Left lobe of liver (tissue), 2 donors: ENCODE measurements at regions not wholly inside any gene's neighbourhood (a gene's known extent, or its start where the extent isn't known, plus 50 kb on each side); places are given as distances from the start of the nearest gene placed in this dataset.
"Not testable (repeated sequence)": the region's sequence is repeated elsewhere in the genome, so short reads cannot be mapped to it uniquely, and the experiment has no call there.

Experiments used
- ATAC-seq: fragments of 200-7000 bp; cut with Tn5 transposase; one replicate; pipeline ENCODE4 v1.9.1; 2020; ENCODE audit warnings: mild to moderate bottlenecking, moderate library complexity
- DNase-seq: peaks from one replicate; pipeline ENCODE4 v3.0.0-alpha.2; 2020; ENCODE audit warnings: low spot score
- donor health status: DM: no; HTN: no; CAD: no; lungs with moderate emphysema.
- donor health status: DM: no; HTN: yes; CAD: no.

DNA sequence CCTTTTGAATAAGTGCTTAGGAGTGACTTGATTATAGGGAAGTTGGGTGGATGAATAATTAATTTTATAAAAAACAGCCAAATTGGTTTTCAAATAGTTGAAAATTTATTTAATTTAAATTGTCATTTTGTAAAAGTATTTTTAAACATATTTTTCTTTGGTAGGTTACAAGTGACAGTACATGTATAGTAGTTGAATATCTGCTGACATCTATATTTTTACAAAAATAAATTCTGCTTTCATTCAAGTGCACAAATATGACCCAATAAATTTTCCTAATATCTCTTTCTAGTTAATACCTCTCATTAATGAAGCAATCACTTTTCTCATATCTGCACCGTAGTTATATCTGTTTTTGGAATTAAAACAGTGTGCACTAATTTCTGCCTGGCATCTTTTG lies 653.6 kb upstream of the TPTE start:
- not testable (repeated sequence) for ATAC-seq, DNase-seq

DNA sequence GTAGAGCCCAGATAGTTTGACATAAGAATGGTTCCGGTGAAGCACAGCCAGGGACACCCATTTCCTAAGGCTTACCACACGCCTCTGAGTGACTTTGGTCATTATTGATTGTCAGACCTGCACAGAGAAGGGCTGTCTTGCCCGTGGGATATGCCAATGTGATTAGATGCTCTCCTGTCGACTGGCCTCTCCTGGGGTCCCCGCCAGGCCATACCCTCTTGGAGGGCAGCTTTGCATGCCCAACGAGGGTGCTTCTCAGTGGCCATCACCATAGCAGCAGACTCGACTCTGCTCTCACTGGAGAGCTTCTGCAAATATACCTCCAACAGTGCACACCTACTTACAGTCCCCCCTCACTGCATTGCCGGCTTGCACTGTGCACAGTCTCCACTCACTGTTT lies 648.3 kb upstream of the TPTE start:
- DNase-seq, ATAC-seq: not testable (repeated sequence)

DNA sequence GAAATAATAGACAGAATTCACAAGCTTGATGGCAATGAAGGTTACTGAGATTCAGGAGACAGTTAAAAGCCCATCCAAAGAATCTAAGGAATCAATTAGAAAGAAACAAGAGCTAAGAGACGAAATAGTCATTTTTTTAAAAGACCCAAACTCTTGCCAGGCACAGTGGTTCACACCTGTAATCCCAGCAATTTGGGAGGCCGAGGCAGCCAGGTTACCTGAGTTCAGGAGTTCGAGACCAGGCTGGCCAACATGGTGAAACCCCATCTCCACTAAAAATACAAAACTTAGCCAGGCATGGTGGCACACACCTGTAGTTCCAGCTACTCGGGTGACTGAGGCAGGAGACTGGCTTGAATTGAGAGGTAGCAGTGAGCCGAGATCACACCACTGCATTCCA lies 647.2 kb upstream of the TPTE start:
- ATAC-seq, DNase-seq: not testable (repeated sequence)

DNA sequence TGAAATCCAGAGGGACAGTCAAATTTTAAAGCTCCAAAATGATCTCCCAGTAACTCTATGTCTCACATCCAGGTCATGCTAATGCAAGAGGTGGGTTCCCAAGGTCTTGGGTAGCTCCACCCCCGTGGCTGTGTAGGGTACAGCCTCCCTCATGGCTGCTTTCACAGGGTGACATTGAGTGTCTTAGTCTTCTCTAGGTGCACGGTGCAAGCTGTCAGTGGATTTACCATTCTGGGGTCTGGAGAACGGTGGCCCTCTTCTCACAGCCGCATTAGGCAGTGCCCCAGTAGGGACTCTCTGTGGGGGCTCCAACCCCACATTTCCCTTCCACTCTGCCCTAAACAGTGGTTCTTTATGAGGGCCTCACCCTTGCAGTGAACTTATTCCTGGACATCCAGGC lies 640.0 kb upstream of the TPTE start:
- DNase-seq, ATAC-seq: not testable (repeated sequence)

DNA sequence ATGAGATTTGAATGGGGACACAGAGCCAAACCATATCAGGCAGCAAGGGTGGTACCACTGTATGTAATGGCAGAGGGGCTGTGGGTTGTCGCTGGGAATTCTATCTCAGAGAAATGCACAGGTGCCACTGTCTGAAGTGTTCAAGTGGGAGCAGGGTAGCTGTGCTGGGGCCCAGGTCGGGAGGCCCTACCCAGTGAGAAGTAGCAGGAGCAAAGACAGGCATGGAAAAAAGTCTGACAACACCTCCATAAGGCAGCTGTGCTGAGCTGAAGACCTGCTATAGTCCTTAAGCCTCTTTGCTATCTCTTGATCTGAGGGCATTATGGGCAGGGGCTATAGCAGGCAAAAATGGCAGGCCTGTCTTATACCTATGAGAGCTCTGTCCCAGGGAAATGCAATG lies 638.3 kb upstream of the TPTE start:
- DNase-seq, ATAC-seq: not testable (repeated sequence)

DNA sequence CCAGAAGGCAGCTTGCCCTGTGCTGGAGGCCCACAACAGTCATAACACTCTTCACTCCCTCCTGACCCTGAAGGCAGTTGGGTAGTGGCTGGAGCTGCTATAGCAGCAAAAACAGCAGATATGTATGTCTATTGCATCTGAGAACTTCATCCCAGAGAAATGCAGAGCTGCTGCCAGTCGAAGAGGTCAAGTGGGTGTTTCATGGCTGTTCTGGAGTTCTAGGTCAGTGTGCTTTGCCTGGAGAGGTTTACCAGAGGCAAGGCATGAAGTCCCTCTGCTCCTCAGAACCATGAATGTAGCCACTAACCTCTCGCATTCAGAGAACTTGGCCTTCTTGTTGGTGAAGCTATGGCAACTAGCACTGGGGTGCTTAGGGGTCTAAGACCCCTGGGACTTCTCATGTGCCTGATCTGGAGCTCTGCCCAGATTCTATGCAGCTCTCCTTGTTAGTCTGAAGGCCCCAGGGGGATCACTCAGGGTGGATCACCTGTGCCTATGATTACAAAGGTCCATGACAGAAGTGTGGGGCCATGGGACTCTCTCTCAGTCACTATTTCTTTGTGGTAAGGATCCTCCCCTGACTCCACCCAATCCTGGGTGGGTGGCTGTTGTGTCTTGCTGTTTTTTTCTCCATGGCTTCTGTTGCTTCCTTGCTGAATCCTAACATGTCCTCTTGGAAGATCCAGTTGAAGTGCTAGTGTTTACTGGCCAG lies 637.7 kb upstream of the TPTE start:
- ATAC-seq, DNase-seq: not testable (repeated sequence)

DNA sequence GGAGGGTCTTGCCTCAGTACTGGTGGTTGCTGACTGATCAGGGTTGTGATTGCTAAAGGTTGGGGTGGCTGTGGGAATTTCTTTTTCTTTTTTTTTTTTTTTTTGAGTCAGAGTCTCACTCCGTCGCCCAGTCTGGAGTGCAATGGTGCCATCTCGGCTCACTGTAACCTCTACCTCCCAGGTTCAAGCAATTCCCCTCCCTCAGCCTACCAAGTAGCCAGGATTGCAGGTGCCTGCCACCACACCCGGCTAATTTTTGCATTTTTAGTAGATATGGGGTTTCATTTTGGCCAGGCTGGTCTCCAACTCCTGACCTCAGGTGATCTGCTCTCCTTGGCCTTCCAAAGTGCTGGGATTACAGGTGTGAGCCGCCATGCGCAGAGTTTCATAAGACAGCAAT lies 632.9 kb upstream of the TPTE start:
- not testable (repeated sequence) for DNase-seq, ATAC-seq

DNA sequence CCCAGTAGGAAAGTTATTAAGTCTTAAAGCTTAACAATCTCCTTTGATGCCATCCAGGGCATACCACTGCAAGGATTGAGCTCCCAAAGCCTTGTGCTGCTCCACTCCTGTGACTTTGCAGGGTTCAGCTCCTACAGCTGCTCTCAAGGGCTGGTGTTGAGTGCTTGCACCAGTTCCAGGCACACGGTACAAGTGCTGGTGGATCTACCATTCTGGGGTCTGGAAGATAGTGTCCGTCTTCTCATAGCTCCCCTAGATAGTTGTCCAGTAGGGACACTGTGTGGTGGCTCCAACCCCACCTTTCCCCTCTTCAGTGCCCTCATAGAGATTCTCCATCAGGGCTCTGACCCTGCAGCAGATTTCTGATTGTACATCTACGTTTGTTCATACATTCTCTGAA lies 617.8 kb upstream of the TPTE start:
- DNase-seq, ATAC-seq: not testable (repeated sequence)

DNA sequence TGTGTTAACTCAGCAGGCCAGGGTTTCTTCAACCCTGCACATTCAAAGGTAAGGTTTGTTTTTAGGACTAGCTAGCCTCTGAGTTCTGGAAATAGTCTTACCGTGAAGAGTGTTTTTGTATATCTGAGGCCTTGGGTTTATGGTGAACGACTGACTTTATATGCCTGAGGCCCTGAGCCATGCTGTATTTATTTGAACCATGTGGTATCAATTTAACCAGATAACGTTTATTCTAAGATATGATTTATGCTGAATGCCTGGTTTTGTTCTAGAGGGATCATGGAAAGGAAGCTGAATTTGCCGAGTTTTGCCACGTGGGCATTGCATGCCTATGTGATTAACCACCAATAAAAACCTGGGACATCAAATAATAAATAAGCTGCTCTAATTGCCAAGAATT lies 607.2 kb upstream of the TPTE start:
- ATAC-seq, DNase-seq: not testable (repeated sequence)

DNA sequence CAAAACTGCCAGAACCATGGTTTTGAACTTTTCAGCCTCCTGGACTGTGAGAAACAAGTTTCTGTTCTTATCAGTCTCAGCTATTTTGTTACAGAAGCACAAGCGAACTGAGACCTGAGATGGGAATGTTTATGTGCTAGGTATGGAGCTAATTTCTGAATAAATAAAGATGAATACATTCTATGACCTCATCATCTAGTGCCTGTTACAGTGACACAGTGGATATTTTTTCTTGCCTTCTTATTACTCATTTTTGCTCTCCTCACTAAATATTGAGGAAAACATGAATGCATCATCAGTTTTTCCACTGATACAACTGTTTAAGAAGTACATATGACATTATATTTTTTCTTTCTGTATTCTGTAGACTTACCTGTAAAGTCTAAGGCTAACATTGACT lies 601.9 kb upstream of the TPTE start:
- ATAC-seq, DNase-seq: not testable (repeated sequence)

DNA sequence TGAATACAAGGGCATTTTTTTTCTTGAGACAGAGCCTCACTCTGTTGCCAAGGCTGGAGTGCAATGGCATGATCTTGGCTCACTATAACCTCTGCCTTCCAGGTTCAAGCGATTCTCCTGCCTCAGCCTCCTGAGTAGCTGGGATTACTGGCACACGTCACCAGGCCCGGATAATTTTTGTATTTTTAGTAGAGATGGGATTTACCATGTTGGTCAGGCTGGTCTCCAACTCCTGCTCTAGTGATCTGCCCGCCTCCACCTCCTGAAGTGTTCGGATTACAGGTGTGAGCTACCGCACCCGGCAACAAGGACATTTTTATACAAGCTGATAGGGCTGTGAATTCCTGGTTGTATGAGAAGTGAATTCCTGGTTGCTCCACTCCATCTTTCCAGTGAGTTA lies 577.7 kb upstream of the TPTE start:
- not testable (repeated sequence) for ATAC-seq, DNase-seq

DNA sequence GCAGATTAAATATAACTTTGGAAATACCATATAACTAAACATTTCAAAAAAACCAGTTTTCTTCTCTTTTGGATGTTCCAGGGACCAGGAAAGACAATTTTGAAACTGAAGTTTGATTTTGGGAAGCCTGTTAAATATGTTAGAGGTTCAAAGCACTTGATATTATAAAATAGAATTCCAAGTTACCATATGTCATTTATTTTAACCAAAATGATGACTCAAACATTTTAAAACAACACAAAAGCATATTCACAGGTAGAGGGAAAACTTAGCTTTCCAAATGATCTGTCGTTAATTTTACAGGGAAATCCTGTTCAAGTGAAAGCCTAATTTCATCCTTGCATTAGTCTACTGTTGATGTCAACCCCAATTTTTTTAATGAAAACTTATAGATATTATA lies 575.3 kb upstream of the TPTE start:
- DNase-seq, ATAC-seq: not testable (repeated sequence)

DNA sequence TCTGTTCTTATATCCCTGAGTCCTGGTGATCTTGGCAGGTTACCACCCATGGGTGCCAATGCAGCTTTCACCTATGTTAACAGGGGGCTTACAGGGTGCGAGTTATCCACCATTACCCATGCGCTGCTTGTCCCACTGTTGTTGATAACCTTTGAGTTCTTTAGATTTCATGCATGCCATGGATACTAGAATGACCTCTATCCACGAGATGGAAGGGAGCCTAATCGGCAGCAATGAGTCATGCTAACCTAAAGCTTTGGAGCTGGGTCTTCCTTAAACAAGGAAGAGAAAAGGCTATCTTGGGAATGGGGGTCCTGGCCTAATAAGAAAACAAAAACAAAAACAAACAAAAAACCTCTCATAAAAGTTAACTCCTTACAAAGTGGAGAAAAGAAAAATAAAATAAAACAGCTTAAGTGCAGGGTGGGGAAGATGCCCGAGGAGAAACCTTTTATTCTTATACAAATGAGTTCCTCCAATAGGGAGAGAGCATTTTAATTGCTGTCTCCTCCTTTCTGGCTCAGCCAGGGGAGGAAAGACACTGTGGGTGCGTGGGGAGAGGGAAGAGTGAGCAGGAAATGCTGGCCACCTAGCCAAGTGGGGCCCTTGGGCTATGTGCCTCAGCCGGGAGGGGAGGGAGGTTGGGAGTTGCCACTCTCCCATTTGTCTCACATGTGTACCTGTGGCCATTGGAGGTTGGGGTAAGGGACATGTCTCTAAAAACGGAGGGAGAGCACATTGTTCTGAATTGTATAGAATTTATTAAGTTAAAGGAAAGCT lies 571.7 kb upstream of the TPTE start:
- ATAC-seq, DNase-seq: not testable (repeated sequence)

DNA sequence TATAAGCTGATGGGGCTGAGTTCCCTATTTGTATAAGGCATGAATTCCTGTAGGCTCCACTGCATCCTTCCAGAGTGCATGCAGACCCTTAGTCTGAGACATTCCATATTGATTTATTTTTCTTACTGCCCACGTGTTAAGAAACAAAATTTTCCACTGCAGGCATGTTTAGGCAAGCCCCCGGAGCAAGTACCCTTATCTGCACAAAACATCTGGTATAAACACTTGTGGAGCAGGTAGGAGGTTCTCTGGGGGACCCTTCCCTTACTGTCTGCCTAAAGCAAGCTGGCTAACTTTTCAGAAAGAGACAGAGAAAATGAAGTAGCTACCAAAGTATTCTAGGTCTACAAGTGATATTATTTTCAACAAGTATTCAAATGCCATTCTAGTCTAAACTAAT lies 571.0 kb upstream of the TPTE start:
- not testable (repeated sequence) for ATAC-seq, DNase-seq

DNA sequence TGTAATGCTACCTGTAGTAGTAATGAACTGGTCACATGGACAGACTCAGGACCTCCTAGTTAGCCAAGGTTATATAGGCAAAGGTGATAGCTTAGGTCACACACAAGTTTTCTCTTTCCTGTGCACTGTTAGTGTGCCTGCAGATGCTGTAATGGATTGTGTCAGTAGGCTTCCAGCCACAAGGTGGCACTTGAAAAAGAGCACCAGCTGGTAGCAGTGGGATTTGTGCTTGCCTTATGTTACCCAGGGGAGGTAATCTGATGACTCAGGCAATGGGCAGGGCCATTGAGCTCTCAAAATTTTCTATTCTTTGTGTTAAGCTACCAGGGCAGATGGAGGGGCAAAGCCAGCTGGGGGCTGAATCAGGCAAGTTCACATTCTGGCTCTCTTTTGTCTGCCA lies 562.6 kb upstream of the TPTE start:
- not testable (repeated sequence) for DNase-seq, ATAC-seq

DNA sequence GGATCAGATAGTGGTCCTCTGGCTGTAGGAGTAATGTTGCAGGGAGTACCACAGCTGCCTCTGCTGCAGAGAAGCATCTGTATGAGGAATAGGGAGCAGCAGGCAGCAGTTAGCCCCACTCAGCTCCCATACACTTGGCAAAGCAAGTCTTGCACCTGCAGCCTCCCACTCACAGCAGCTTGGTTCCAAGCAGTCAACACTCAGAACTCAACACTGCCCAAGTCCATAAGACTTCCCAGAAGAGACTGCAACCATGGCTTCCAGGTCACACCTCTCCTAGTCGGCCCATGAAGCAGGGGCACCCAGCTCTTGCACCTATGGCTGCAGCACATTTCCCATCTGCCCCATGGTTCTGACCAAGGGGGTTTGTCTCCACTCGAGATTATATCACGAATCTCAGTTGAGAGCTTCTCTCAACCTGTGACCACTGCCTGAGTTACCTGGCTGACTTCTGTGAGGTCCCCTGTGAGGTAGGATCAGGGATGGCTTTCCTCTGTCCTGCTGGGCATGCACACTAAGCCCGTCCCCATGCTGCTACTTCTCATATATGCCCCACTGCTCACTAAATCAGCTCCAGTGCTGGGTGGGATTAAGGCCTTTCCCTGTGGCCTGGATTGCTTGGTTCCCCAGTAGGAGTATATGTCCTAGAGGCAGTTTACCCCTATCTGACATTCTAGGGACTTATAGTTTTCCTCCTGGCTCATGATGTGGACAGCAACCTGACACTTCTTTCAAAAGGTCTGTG lies 562.0 kb upstream of the TPTE start:
- DNase-seq, ATAC-seq: not testable (repeated sequence)

DNA sequence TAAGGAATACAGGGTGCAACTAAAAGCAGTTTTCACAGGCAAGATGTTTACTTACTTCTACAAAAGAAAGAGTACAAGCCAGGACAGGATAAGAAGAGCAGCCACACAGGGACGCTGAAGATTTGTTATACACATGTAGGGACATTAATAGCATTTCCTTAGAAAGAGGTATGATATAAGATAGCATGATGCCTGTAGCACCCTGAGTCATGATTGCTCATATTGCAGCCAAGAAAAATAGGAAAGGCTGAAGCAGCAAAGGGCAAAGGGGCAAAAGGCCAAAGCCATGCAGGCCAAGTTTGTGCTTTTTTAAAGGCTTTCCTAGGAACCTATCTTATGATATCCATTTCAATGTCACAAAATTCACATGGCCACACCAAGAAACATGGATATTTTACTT lies 552.0 kb upstream of the TPTE start:
- ATAC-seq: not testable (repeated sequence)

DNA sequence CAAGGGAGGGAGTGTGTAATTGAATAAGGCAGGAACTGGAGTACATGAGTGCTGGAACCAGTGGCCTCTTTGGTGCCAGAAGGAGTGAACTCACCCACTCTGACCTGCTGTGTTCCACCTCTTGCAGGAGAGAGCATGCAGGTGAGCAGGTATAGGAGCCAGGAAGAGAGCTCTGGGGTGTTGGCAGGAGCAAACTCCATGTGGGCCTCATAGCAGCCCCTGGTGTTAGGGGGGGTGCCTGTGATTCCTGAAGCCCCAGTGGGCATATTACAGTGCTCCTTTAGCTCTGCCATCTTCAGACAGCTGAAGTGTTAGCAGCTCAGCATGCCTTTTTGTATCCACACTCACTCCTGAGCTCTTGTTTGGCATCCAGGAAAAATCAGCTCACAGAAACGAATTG lies 549.4 kb upstream of the TPTE start:
- ATAC-seq, DNase-seq: not testable (repeated sequence)

More for the DNA sequence above, 552.0 kb upstream of the TPTE start:
- DNase-seq: not testable (repeated sequence)

DNA sequence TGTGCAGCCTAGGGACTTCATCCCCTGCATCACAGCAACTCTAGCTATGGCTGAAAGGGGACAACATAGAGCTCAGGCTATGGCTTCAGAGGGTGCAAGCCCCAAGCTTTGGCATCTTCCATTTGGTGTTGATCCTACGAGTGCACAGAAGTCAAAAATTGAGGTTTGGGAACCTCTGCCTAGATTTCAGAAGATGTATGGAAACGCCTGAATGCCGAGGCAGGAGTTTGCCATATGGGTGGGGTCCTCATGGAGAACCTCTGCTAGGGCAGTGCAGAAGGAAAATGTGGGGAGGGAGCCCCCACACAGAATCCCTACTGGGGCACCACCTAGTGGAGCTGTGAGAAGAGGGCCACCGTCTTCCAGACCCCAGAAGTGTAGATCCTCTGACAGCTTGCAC lies 543.0 kb upstream of the TPTE start:
- ATAC-seq, DNase-seq: not testable (repeated sequence)

DNA sequence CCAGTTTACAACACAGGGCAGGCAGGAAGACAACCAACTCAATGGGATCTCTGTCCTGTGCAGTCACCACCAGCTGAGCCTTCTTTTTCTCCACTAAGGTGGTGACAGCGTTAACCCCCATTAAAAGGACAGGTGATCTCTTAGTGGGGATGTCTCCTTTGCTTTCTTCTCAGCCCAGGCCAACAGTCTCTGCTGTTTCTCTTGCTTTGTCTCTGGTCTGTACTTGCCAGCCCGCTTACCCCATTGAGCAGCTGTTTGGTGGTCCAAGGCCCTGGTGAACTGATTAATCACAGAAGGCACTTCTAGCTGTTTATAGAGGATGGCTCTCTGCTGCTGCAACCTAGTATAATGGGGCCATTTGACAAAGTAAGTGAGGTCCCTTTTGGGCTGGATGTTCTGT lies 523.9 kb upstream of the TPTE start:
- ATAC-seq, DNase-seq: not testable (repeated sequence)

DNA sequence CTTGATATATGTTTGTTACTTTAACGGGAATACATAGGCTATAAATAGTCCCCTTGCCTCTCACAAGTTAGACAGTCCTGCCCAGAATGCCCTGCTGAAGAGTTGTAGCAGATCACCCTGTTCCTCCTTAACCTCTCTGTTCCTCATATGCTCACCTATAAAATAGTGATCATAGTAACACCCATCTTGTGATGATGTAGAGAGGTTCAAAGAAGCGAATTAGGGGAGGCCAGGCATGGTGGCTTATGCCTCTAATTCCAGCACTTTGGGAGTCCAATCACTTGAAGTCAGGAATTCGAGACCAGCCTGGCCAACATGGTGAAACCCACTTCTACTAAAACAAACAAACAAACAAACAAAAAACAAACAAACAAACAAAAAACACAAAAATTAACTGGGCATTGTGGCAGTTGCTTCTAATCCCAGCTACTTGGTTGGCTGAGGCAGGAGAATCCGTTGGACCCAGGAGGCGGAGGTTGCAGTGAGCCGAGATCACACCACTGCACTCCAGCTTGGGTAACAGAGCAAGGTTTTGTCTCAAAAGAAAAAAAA lies 518.5 kb upstream of the TPTE start:
- DNase-seq, ATAC-seq: not testable (repeated sequence)
